HG03565 (cell line): ENCODE measurements at regions not wholly inside any gene's neighbourhood (a gene's known extent, or its start where the extent isn't known, plus 50 kb on each side); places are given as distances from the start of the nearest gene placed in this dataset.
"Not testable (repeated sequence)": the region's sequence is repeated elsewhere in the genome, so short reads cannot be mapped to it uniquely, and the experiment has no call there.

Source experiments
- ATAC-seq: cut with Tn5 transposase; IDR thresholded peaks from one replicate; pipeline ENCODE4 v1.9.1; 2021; ENCODE audit warnings: mild to moderate bottlenecking, moderate library complexity; ENCODE audit not compliant: unreplicated experiment

- ATAC-seq, result no peak
These were observed 249.5 kb downstream of the PRELID2 start for GRCh38 chr5:145585443-145586148.

- ATAC-seq, result no peak
These were observed 255.8 kb downstream of the PRELID2 start for GRCh38 chr5:145579301-145579700.

GRCh38 chr5:145574889-145575573 is 260.1 kb downstream of the PRELID2 start:
- ATAC-seq, result no peak

- no peak for ATAC-seq
These were observed 266.6 kb downstream of the PRELID2 start for GRCh38 chr5:145568581-145568980.

- ATAC-seq, result no peak
These were observed 272.2 kb downstream of the PRELID2 start for GRCh38 chr5:145562931-145563330.

- ATAC-seq, result no peak
These were observed 276.9 kb downstream of the PRELID2 start for GRCh38 chr5:145558288-145558687.

GRCh38 chr5:145557345-145557744 is 277.8 kb downstream of the PRELID2 start:
- ATAC-seq, result no peak

GRCh38 chr5:145554399-145554798 is 280.7 kb downstream of the PRELID2 start:
- no peak for ATAC-seq

- ATAC-seq, result no peak
These were observed 282.0 kb downstream of the PRELID2 start for GRCh38 chr5:145553177-145553576.

GRCh38 chr5:145551714-145552113 is 283.4 kb downstream of the PRELID2 start:
- ATAC-seq, result no peak

- ATAC-seq, result no peak
These were observed 287.0 kb downstream of the PRELID2 start for GRCh38 chr5:145548097-145548496.

GRCh38 chr5:145544401-145544800 is 290.7 kb downstream of the PRELID2 start:
- no peak for ATAC-seq

GRCh38 chr5:145543968-145544367 is 291.2 kb downstream of the PRELID2 start:
- no peak for ATAC-seq

GRCh38 chr5:145540375-145540774 is 294.8 kb downstream of the PRELID2 start:
- ATAC-seq, result no peak

- no peak for ATAC-seq
These were observed 295.9 kb downstream of the PRELID2 start for GRCh38 chr5:145539201-145539600.

- ATAC-seq, result no peak
These were observed 299.0 kb downstream of the PRELID2 start for GRCh38 chr5:145536133-145536532.

GRCh38 chr5:145531038-145531734 is 304.0 kb downstream of the PRELID2 start:
- no peak for ATAC-seq

- no peak for ATAC-seq
These were observed 313.6 kb downstream of the PRELID2 start for GRCh38 chr5:145521523-145521922.

- ATAC-seq, result no peak
These were observed 314.1 kb downstream of the PRELID2 start for GRCh38 chr5:145521066-145521465.

GRCh38 chr5:145520335-145520734 is 314.8 kb downstream of the PRELID2 start:
- ATAC-seq, result no peak

GRCh38 chr5:145517588-145517987 is 317.6 kb downstream of the PRELID2 start:
- ATAC-seq, result not testable (repeated sequence)

GRCh38 chr5:145511351-145511750 is 323.8 kb downstream of the PRELID2 start:
- ATAC-seq, result no peak
